Endothelial cell of umbilical vein (primary cell): ENCODE measurements at regions not wholly inside any gene's neighbourhood (a gene's known extent, or its start where the extent isn't known, plus 50 kb on each side); places are given as distances from the start of the nearest gene placed in this dataset.

Experiments
- BruUV-seq: library from RNA; stranded (reverse); fragments of 400-500 nt; replicated peaks from 2 replicates; lab custom pipeline; 2021; lab: Mats Ljungman, UMichigan
- CTCF ChIA-PET: fragments of 300-600, 350-600 bp; sonication (Branson Sonifier 250); formaldehyde crosslinking; loops from one replicate; lab custom pipeline; 2021; ENCODE audit warnings: antibody characterized with exemption, inconsistent platforms; lab: Charles Lee
- POLR2A ChIA-PET: fragments of 300-600, 350-600 bp; sonication (Branson Sonifier 250); formaldehyde crosslinking; loops from one replicate; lab custom pipeline; 2021; ENCODE audit warnings: antibody characterized with exemption, inconsistent platforms; lab: Charles Lee
- DNase-seq: peaks from one replicate; pipeline ENCODE4 v3.0.0-alpha.2; 2011; ENCODE audit warnings: low read depth, low spot score
- FAIRE-seq: peaks from 2 replicates; lab custom pipeline; 2011; peaks lifted over from hg19 to GRCh38; lab: Jason Lieb, UNC
- H2AFZ ChIP-seq: 2 replicates; pipeline ENCODE4 v1.6.0; 2012; ENCODE audit warnings: low read depth, low read length, control low read depth, inconsistent platforms
- H3K27ac ChIP-seq: 2 replicates; pipeline ENCODE4 v1.5.1; 2011; ENCODE audit warnings: low read depth, mild to moderate bottlenecking, control low read depth, low read length, moderate library complexity; ENCODE audit not compliant: insufficient read depth
- H3K27me3 ChIP-seq, 2 experiments: 2 replicates each; pipeline versions ENCODE4 v1.6.0 to v1.6.1; 2011; ENCODE audit warnings: low read length in 2 of 2, mixed read lengths in 1 of 2; ENCODE audit not compliant: control insufficient read depth in 2 of 2, insufficient read depth in 2 of 2
- H3K36me3 ChIP-seq, 2 experiments: 2 replicates in 1 of 2; 3 replicates in 1 of 2; pipeline ENCODE4 v1.5.1; 2011; ENCODE audit warnings: low read length in 2 of 2, mild to moderate bottlenecking in 1 of 2, moderate library complexity in 1 of 2; ENCODE audit not compliant: control insufficient read depth in 2 of 2, insufficient read depth in 2 of 2; ENCODE audit errors: extremely low read depth in 1 of 2
- H3K4me1 ChIP-seq: 3 replicates; pipeline ENCODE4 v1.5.1; 2011; ENCODE audit warnings: mild to moderate bottlenecking, low read length; ENCODE audit not compliant: control insufficient read depth, insufficient read depth; ENCODE audit errors: extremely low read depth
- H3K4me2 ChIP-seq: 2 replicates; pipeline ENCODE4 v1.6.1; 2011; ENCODE audit warnings: low read length, control low read depth, mixed read lengths; ENCODE audit not compliant: insufficient read depth
- H3K4me3 ChIP-seq, 3 experiments: fragments of 200-600 bp in 1 of 3; sonication (generic), shearing (Covaris generic) in 1 of 3; replicated peaks in 1 of 3; 2 replicates each; pipeline ENCODE4 v1.5.1; 2011 to 2016; ENCODE audit warnings: control low read depth in 3 of 3, low read length in 3 of 3, mild to moderate bottlenecking in 2 of 3, inconsistent platforms in 1 of 3, low read depth in 1 of 3, moderate library complexity in 1 of 3; ENCODE audit not compliant: insufficient read depth in 1 of 3
- H3K79me2 ChIP-seq: 2 replicates; pipeline ENCODE4 v1.6.0; 2012; ENCODE audit warnings: low read length, inconsistent platforms; ENCODE audit not compliant: control insufficient read depth, insufficient read depth
- H3K9ac ChIP-seq: replicated peaks from 2 replicates; pipeline ENCODE3; 2011; ENCODE audit warnings: low read length, control low read depth; ENCODE audit not compliant: insufficient read depth; ENCODE audit errors: extremely low read depth
- H3K9me1 ChIP-seq: replicated peaks from 3 replicates; pipeline ENCODE4 v1.6.0; 2011; ENCODE audit warnings: mild to moderate bottlenecking, low read length; ENCODE audit not compliant: control insufficient read depth, insufficient read depth; ENCODE audit errors: extremely low read depth
- H3K9me3 ChIP-seq: replicated peaks from 2 replicates; pipeline ENCODE4 v1.5.1; 2012; ENCODE audit warnings: low read length, inconsistent platforms; ENCODE audit not compliant: control insufficient read depth, insufficient read depth
- H4K20me1 ChIP-seq: replicated peaks from 2 replicates; pipeline ENCODE3; 2011; ENCODE audit warnings: mild to moderate bottlenecking, low read length; ENCODE audit not compliant: control insufficient read depth, insufficient read depth; ENCODE audit errors: extremely low read depth
- FOS ChIP-seq: IDR thresholded peaks from 2 replicates; pipeline ENCODE4 v1.6.1; 2011; ENCODE audit warnings: mild to moderate bottlenecking, low read length, moderate library complexity, borderline replicate concordance; ENCODE audit not compliant: insufficient read depth
- GATA2 ChIP-seq: IDR thresholded peaks from 2 replicates; pipeline ENCODE4 v1.7.0; 2011; ENCODE audit warnings: low read depth, mild to moderate bottlenecking, moderate library complexity, mixed read lengths, low read length; ENCODE audit not compliant: insufficient read length, insufficient read depth
- JUN ChIP-seq: IDR thresholded peaks from 2 replicates; pipeline ENCODE4 v1.6.1; 2011; ENCODE audit warnings: borderline replicate concordance, low read depth; ENCODE audit not compliant: insufficient read length, insufficient read depth
- MYC ChIP-seq: IDR thresholded peaks from one replicate; pipeline ENCODE4 v1.6.1; 2011; ENCODE audit warnings: mild to moderate bottlenecking, low read depth, low read length
- POLR2A ChIP-seq: IDR thresholded peaks from 2 replicates; pipeline ENCODE4 v1.6.1; 2012; ENCODE audit warnings: low read depth, mild to moderate bottlenecking, control low read depth, low read length
- POLR2AphosphoS5 ChIP-seq: IDR thresholded peaks from 2 replicates; pipeline ENCODE4 v1.6.1; 2012; ENCODE audit warnings: low read depth, mild to moderate bottlenecking, control low read depth, low read length, moderate library complexity; ENCODE audit not compliant: insufficient read depth
- dilution Hi-C: fragments of 300-500 bp; cut with MboI; formaldehyde crosslinking; loops from one replicate; pipeline ENCODE4 v1.15.0; 2019; ENCODE audit warnings: low sequenced_read_pairs; ENCODE audit not compliant: extremely low pct_ligation_motif_present
- intact Hi-C: fragments of 100-400 bp; cut with micrococcal nuclease; formaldehyde crosslinking; loops from one replicate; pipeline ENCODE4 v1.10.0; 2022
- TF ChIP-seq, protein P1 (sequence below), 2 donors: IDR thresholded peaks; 1 replicate in 1 of 2; 2 replicates in 1 of 2; pipeline ENCODE4 v1.5.1; 2011; ENCODE audit warnings: low read length in 2 of 2, mild to moderate bottlenecking in 2 of 2, moderate library complexity in 2 of 2, control low read depth in 1 of 2, inconsistent platforms in 1 of 2, low read depth in 1 of 2; ENCODE audit not compliant: insufficient read depth in 1 of 2; ENCODE audit errors: extremely low read depth in 1 of 2

GRCh38 chr10:53667063-53667462 is 894.5 kb upstream of the MBL2 start:
- Histone ChIP-seq H3K27ac (no peak overlapping the region), H3K79me2 (no peaks in the 10 kb centered on the region), H3K4me1 (no peaks in the 10 kb centered on the region), H2AFZ (no peak overlapping the region), H3K27me3 (no peaks in the 10 kb centered on the region), H4K20me1 (no peaks in the 10 kb centered on the region), H3K4me2 (no peak overlapping the region), H3K36me3 (no peaks in the 10 kb centered on the region), H3K9me3 (no peaks in the 10 kb centered on the region), H3K9me1 (no peaks in the 10 kb centered on the region), H3K4me3 (no peak overlapping the region), H3K9ac (no peak overlapping the region)
- DNase-seq = no peak
- TF ChIP-seq MYC = no peak
- no peak for TF ChIP-seq JUN
- no peak for TF ChIP-seq POLR2AphosphoS5
- TF ChIP-seq GATA2 = no peak
- TF ChIP-seq, protein P1, sequence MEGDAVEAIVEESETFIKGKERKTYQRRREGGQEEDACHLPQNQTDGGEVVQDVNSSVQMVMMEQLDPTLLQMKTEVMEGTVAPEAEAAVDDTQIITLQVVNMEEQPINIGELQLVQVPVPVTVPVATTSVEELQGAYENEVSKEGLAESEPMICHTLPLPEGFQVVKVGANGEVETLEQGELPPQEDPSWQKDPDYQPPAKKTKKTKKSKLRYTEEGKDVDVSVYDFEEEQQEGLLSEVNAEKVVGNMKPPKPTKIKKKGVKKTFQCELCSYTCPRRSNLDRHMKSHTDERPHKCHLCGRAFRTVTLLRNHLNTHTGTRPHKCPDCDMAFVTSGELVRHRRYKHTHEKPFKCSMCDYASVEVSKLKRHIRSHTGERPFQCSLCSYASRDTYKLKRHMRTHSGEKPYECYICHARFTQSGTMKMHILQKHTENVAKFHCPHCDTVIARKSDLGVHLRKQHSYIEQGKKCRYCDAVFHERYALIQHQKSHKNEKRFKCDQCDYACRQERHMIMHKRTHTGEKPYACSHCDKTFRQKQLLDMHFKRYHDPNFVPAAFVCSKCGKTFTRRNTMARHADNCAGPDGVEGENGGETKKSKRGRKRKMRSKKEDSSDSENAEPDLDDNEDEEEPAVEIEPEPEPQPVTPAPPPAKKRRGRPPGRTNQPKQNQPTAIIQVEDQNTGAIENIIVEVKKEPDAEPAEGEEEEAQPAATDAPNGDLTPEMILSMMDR (IDR thresholded peaks at IDR 0.05; ENCODE audit: extremely low read depth in 1 of 2, insufficient read depth in 1 of 2, low read depth in 1 of 2, low read length in 2 of 2) = no peak
- no peak for TF ChIP-seq POLR2A
- no peak for TF ChIP-seq FOS
- ChIA-PET CTCF (no interaction called here), POLR2A (no interaction called here)
- intact Hi-C loops = no loop called here
- BruUV-seq = no TSS peak
- FAIRE-seq = no peak
- dilution Hi-C loops = no loop called here
